DND-41 (cell line): ENCODE measurements at regions not wholly inside any gene's neighbourhood (a gene's known extent, or its start where the extent isn't known, plus 50 kb on each side); places are given as distances from the start of the nearest gene placed in this dataset.

ENCODE experiments used
- ATAC-seq: fragments of 200-7000 bp; cut with Tn5 transposase; 3 replicates; pipeline ENCODE4 v1.9.1; 2021; ENCODE audit warnings: low read depth; ENCODE audit not compliant: insufficient read depth
- DNase-seq: peaks from one replicate; pipeline ENCODE4 v3.0.0-alpha.2; 2020
- H2AFZ ChIP-seq: 2 replicates; pipeline ENCODE4 v1.6.0; 2012; ENCODE audit warnings: low read depth, low read length
- H3K27ac ChIP-seq: 2 replicates; pipeline ENCODE4 v1.5.1; 2012; ENCODE audit warnings: low read length, inconsistent platforms
- H3K27me3 ChIP-seq: fragments of 200-600 bp; sonication (generic); 2 replicates; pipeline ENCODE4 v1.6.0; 2012; ENCODE audit warnings: low read length, mild to moderate bottlenecking, inconsistent platforms; ENCODE audit not compliant: insufficient read depth, poor library complexity
- H3K36me3 ChIP-seq: 2 replicates; pipeline ENCODE4 v1.5.1; 2012; ENCODE audit warnings: low read length, inconsistent platforms; ENCODE audit not compliant: insufficient read depth
- H3K4me1 ChIP-seq: 2 replicates; pipeline ENCODE4 v1.5.1; 2012; ENCODE audit warnings: mild to moderate bottlenecking, low read length; ENCODE audit not compliant: insufficient read depth
- H3K4me2 ChIP-seq: 2 replicates; pipeline ENCODE4 v1.6.0; 2012; ENCODE audit warnings: mild to moderate bottlenecking, moderate library complexity, low read length, inconsistent platforms; ENCODE audit not compliant: insufficient read depth
- H3K4me3 ChIP-seq, 2 experiments: fragments of 200-600 bp in 1 of 2; shearing (Covaris generic) in 1 of 2; 2 replicates each; pipeline ENCODE4 v1.5.1; 2012 to 2016; ENCODE audit warnings: inconsistent platforms in 2 of 2, low read length in 2 of 2, mild to moderate bottlenecking in 2 of 2, low read depth in 1 of 2, moderate library complexity in 1 of 2
- H3K79me2 ChIP-seq: 2 replicates; pipeline ENCODE4 v1.6.0; 2012; ENCODE audit warnings: low read length, inconsistent platforms; ENCODE audit not compliant: insufficient read depth
- H3K9ac ChIP-seq: 2 replicates; pipeline ENCODE4 v1.6.0; 2012; ENCODE audit warnings: low read depth, mild to moderate bottlenecking, inconsistent platforms, low read length, moderate library complexity
- H3K9me3 ChIP-seq: 2 replicates; pipeline ENCODE4 v1.5.1; 2012; ENCODE audit warnings: low read length, moderate library complexity, mild to moderate bottlenecking, inconsistent platforms; ENCODE audit not compliant: insufficient read depth, severe bottlenecking
- H4K20me1 ChIP-seq: 2 replicates; pipeline ENCODE4 v1.6.0; 2012; ENCODE audit warnings: low read length; ENCODE audit not compliant: insufficient read depth
- EZH2 ChIP-seq: IDR thresholded peaks from 3 replicates; pipeline ENCODE4 v1.6.1; 2012; ENCODE audit warnings: borderline replicate concordance, low read depth, mild to moderate bottlenecking, moderate library complexity, low read length, inconsistent platforms; ENCODE audit not compliant: severe bottlenecking
- TF ChIP-seq, protein P1 (sequence below): IDR thresholded peaks from 2 replicates; pipeline ENCODE4 v1.5.1; 2012; ENCODE audit warnings: borderline replicate concordance, low read length, moderate library complexity, mild to moderate bottlenecking; ENCODE audit not compliant: poor library complexity, severe bottlenecking; ENCODE audit errors: extremely low read depth

GRCh38 chr5:53194086-53194485 is 84.5 kb upstream of the MOCS2 start:
- DNase-seq: no peak
- Histone ChIP-seq H3K79me2 (no peaks in the 10 kb centered on the region), H3K9ac (no peak overlapping the region), H3K27ac (no peak overlapping the region), H3K36me3 (no peaks in the 10 kb centered on the region), H3K4me3 (no peak overlapping the region), H4K20me1 (no peaks in the 10 kb centered on the region), H3K4me1 (no peaks in the 10 kb centered on the region), H3K4me2 (no peak overlapping the region), H2AFZ (no peak overlapping the region), H3K9me3 (peaks cover 2% of the 10 kb centered on the region), H3K27me3 (peaks cover 3% of the 10 kb centered on the region)
- TF ChIP-seq, protein P1, sequence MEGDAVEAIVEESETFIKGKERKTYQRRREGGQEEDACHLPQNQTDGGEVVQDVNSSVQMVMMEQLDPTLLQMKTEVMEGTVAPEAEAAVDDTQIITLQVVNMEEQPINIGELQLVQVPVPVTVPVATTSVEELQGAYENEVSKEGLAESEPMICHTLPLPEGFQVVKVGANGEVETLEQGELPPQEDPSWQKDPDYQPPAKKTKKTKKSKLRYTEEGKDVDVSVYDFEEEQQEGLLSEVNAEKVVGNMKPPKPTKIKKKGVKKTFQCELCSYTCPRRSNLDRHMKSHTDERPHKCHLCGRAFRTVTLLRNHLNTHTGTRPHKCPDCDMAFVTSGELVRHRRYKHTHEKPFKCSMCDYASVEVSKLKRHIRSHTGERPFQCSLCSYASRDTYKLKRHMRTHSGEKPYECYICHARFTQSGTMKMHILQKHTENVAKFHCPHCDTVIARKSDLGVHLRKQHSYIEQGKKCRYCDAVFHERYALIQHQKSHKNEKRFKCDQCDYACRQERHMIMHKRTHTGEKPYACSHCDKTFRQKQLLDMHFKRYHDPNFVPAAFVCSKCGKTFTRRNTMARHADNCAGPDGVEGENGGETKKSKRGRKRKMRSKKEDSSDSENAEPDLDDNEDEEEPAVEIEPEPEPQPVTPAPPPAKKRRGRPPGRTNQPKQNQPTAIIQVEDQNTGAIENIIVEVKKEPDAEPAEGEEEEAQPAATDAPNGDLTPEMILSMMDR: no peak
- no peak for TF ChIP-seq EZH2
- no peak for ATAC-seq

- H3K9me3 ChIP-seq: no peaks in the 10 kb centered on the region
- DNase-seq: no peak
- no peaks in the 10 kb centered on the region for H3K36me3 ChIP-seq
- no peak overlapping the region for H3K27ac ChIP-seq
- no peaks in the 10 kb centered on the region for H3K79me2 ChIP-seq
- TF ChIP-seq EZH2: no peak
- TF ChIP-seq, protein P1: no peak
- H3K4me3 ChIP-seq: no peak overlapping the region
- no peaks in the 10 kb centered on the region for H3K27me3 ChIP-seq
- no peak overlapping the region for H3K9ac ChIP-seq
- H3K4me1 ChIP-seq: peaks cover 4% of the 10 kb centered on the region; the same call in 1 of the 2 replicates
- H4K20me1 ChIP-seq: no peaks in the 10 kb centered on the region
- no peak overlapping the region for H3K4me2 ChIP-seq
- ATAC-seq: no peak
- H2AFZ ChIP-seq: peak overlapping the region; percentile 67; the same call in 1 of the 2 replicates
These were observed 90.3 kb upstream of the MOCS2 start for GRCh38 chr5:53199882-53200281.

- Histone ChIP-seq H3K9me3 (no peaks in the 10 kb centered on the region), H3K4me1 (peaks cover 4% of the 10 kb centered on the region; the same call in 1 of the 2 replicates), H3K27ac (no peak overlapping the region), H3K4me2 (no peak overlapping the region), H3K27me3 (no peaks in the 10 kb centered on the region), H3K36me3 (no peaks in the 10 kb centered on the region), H2AFZ (peak overlapping the region; percentile 67), H3K4me3 (no peak overlapping the region), H4K20me1 (no peaks in the 10 kb centered on the region), H3K79me2 (no peaks in the 10 kb centered on the region), H3K9ac (no peak overlapping the region)
- DNase-seq (no peak), ATAC-seq (peak; percentile 47; the same call in 1 of the 3 replicates)
- no peak for TF ChIP-seq EZH2
- TF ChIP-seq, protein P1: no peak
These were observed 90.7 kb upstream of the MOCS2 start for GRCh38 chr5:53200306-53200705.

- H4K20me1 ChIP-seq: no peaks in the 10 kb centered on the region
- H3K9me3 ChIP-seq: no peaks in the 10 kb centered on the region
- H3K4me3 ChIP-seq: no peak overlapping the region
- no peaks in the 10 kb centered on the region for H3K36me3 ChIP-seq
- no peak overlapping the region for H3K9ac ChIP-seq
- no peaks in the 10 kb centered on the region for H3K27me3 ChIP-seq
- TF ChIP-seq EZH2: no peak
- TF ChIP-seq, protein P1: peak; percentile 40
- H2AFZ ChIP-seq: no peak overlapping the region
- no peak overlapping the region for H3K4me2 ChIP-seq
- H3K27ac ChIP-seq: no peak overlapping the region
- no peak for ATAC-seq
- H3K4me1 ChIP-seq: peaks cover 4% of the 10 kb centered on the region; the same call in 1 of the 2 replicates
- no peak for DNase-seq
- no peaks in the 10 kb centered on the region for H3K79me2 ChIP-seq
These were observed 92.2 kb upstream of the MOCS2 start for GRCh38 chr5:53201746-53202145.
